ENCODE measurements at regions not wholly inside any gene's neighbourhood (a gene's known extent, or its start where the extent isn't known, plus 50 kb on each side); places are given as distances from the start of the nearest gene placed in this dataset.

DNA sequence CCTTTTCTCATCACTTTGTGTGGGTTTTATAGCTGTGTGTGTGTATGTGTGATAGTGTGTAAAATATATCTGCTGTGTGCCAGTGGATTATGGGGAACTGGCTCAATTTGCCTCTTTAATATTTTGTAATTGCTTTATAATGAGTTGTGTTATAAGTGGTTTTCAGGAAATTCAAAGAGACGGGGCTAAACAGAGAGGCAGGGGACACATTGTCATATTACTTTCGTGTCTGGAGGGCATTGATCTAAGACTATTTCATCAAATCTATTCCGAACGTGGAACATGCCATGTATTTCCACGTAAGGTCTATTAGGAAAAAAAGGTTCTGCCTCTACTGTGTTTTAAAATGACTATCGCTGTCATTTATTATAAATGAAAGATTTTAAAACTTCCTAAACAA, 793.2 kb upstream of the TMEM132C start:
- Mint-ChIP-seq H3K36me3 (no peaks in the 10 kb centered on the region), H3K9me3 (peaks cover 0 to 2% of the 10 kb centered on the region in 2 donors), H3K27me3 (ENCODE audit: low read depth in 2 of 2) (no peaks in the 10 kb centered on the region), H3K4me1 (no peaks in the 10 kb centered on the region), H3K27ac (no peak overlapping the region), H3K4me3 (no peak overlapping the region)
- 95% methylated on average over 5 of the region's 6 CpGs for WGBS (ENCODE audit: insufficient coverage)
- Histone ChIP-seq H3K4me1 (ENCODE audit: control insufficient read depth, insufficient read depth, low read length) (no peaks in the 10 kb centered on the region), H3K27ac (ENCODE audit: low read length) (no peak overlapping the region), H3K36me3 (ENCODE audit: control insufficient read depth, insufficient read depth, low read length) (no peaks in the 10 kb centered on the region), H3K27me3 (ENCODE audit: control insufficient read depth, insufficient read depth, low read length) (no peaks in the 10 kb centered on the region), H3K9me3 (ENCODE audit: control insufficient read depth, insufficient read depth, low read length) (no peaks in the 10 kb centered on the region), H3K4me3 (ENCODE audit: low read length) (no peak overlapping the region)
- DNase-seq (no peak), ATAC-seq (no peak)
- intact Hi-C loops (cut with micrococcal nuclease): no loop called here
- TF ChIP-seq, protein P1, sequence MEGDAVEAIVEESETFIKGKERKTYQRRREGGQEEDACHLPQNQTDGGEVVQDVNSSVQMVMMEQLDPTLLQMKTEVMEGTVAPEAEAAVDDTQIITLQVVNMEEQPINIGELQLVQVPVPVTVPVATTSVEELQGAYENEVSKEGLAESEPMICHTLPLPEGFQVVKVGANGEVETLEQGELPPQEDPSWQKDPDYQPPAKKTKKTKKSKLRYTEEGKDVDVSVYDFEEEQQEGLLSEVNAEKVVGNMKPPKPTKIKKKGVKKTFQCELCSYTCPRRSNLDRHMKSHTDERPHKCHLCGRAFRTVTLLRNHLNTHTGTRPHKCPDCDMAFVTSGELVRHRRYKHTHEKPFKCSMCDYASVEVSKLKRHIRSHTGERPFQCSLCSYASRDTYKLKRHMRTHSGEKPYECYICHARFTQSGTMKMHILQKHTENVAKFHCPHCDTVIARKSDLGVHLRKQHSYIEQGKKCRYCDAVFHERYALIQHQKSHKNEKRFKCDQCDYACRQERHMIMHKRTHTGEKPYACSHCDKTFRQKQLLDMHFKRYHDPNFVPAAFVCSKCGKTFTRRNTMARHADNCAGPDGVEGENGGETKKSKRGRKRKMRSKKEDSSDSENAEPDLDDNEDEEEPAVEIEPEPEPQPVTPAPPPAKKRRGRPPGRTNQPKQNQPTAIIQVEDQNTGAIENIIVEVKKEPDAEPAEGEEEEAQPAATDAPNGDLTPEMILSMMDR (IDR thresholded peaks at IDR 0.05): no peak

DNA sequence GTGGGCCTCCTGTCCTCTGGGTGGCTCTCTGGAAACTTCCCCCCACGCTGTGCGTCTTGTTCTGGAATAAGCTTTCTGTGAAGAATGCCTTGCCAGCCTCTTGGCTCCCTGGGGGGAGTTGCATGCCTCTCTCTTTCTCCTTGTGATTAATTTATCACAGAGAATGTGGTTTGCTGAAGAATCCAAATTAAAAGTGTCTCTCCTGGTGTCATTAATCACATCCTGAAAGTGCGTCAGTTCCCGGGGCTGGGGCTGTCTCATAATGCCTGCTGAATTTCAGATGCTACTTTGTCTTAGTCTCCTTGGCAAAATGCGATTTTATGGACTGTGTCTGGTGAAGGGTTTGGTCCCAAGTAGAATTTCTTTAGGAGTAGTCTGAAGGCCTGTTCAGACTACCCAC, 787.7 kb upstream of the TMEM132C start:
- Mint-ChIP-seq H3K4me1 (no peaks in the 10 kb centered on the region), H3K4me3 (no peak overlapping the region), H3K36me3 (no peaks in the 10 kb centered on the region), H3K27me3 (ENCODE audit: low read depth in 2 of 2) (no peaks in the 10 kb centered on the region), H3K9me3 (peaks cover 3 to 5% of the 10 kb centered on the region in 2 donors), H3K27ac (no peak overlapping the region)
- TF ChIP-seq, protein P1 (IDR thresholded peaks at IDR 0.05): no peak
- H3K36me3 ChIP-seq (ENCODE audit: control insufficient read depth, insufficient read depth, low read length): no peaks in the 10 kb centered on the region
- no peaks in the 10 kb centered on the region for H3K4me1 ChIP-seq (ENCODE audit: control insufficient read depth, insufficient read depth, low read length)
- peaks cover 5% of the 10 kb centered on the region for H3K9me3 ChIP-seq (ENCODE audit: control insufficient read depth, insufficient read depth, low read length)
- ATAC-seq: no peak
- no peaks in the 10 kb centered on the region for H3K27me3 ChIP-seq (ENCODE audit: control insufficient read depth, insufficient read depth, low read length)
- H3K4me3 ChIP-seq (ENCODE audit: low read length): no peak overlapping the region
- 87% methylated on average over 5 of the region's 5 CpGs for WGBS (ENCODE audit: insufficient coverage)
- DNase-seq: no peak
- intact Hi-C loops (cut with micrococcal nuclease): no loop called here
- H3K27ac ChIP-seq (ENCODE audit: low read length): no peak overlapping the region

DNA sequence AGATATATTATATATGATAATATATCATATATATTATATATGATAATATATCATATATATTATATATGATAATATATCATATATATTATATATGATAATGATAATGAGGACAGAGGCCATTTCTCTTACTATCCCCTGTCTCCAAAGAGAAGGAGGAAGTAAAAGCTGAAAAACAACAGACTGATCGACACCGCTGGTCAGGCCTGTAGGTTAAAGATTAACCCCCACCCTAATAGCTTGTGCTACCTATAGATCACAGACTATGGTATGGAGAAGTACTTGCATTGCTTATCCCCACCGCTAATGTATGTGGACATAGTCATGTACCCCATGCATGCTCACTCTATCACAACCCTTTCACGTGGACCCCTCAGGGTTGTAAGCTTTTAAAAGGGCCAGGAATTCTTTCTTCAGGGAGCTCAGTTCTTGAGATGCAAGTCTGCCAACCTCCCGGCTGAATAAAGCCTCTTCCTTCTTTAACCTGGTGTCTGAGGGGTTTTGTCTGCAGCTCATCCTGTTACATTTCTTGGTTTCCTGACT, 786.1 kb upstream of the TMEM132C start:
- intact Hi-C loops (cut with micrococcal nuclease): no loop called here

More for the DNA sequence above, 786.1 kb upstream of the TMEM132C start:
- no peaks in the 10 kb centered on the region for H3K4me1 ChIP-seq (ENCODE audit: control insufficient read depth, insufficient read depth, low read length)
- no peaks in the 10 kb centered on the region for H3K27me3 Mint-ChIP-seq (ENCODE audit: low read depth in 2 of 2)
- no peak for DNase-seq
- TF ChIP-seq, protein P1 (IDR thresholded peaks at IDR 0.05): no peak
- no peaks in the 10 kb centered on the region for H3K36me3 Mint-ChIP-seq
- no peak overlapping the region for H3K27ac Mint-ChIP-seq
- no peak for ATAC-seq
- H3K9me3 Mint-ChIP-seq: peaks cover 3% of the 10 kb centered on the region in 2 donors
- 77% methylated on average over 3 of the region's 5 CpGs for WGBS (ENCODE audit: insufficient coverage)
- H3K4me1 Mint-ChIP-seq: no peaks in the 10 kb centered on the region
- no peak overlapping the region for H3K4me3 Mint-ChIP-seq
- H3K36me3 ChIP-seq (ENCODE audit: control insufficient read depth, insufficient read depth, low read length): no peaks in the 10 kb centered on the region
- peaks cover 5% of the 10 kb centered on the region for H3K9me3 ChIP-seq (ENCODE audit: control insufficient read depth, insufficient read depth, low read length)
- H3K27me3 ChIP-seq (ENCODE audit: control insufficient read depth, insufficient read depth, low read length): no peaks in the 10 kb centered on the region
- H3K27ac ChIP-seq (ENCODE audit: low read length): no peak overlapping the region
- H3K4me3 ChIP-seq (ENCODE audit: low read length): no peak overlapping the region

All from natural killer cell (primary cell).